H1 (cell line): ENCODE measurements at regions not wholly inside any gene's neighbourhood (a gene's known extent, or its start where the extent isn't known, plus 50 kb on each side); places are given as distances from the start of the nearest gene placed in this dataset.
A peak's percentile ranks its signal among the peaks of the same experiment; 100 is the strongest.

ENCODE experiments used
- CTCF ChIA-PET: fragments of 300-600 bp; sonication (Branson Sonifier 250); formaldehyde crosslinking; loops from one replicate; lab custom pipeline; 2021; ENCODE audit not compliant: partially characterized antibody; lab: Charles Lee
- POLR2A ChIA-PET: fragments of 300-600 bp; sonication (Branson Sonifier 250); formaldehyde crosslinking; loops from one replicate; lab custom pipeline; 2021; ENCODE audit warnings: inconsistent platforms; ENCODE audit not compliant: partially characterized antibody; lab: Charles Lee
- DNase-seq, 2 experiments: peaks; one replicate each; pipeline versions ENCODE4 v3.0.0 to v3.0.0-alpha.2; 2010 to 2022; ENCODE audit warnings: low spot score in 2 of 2, low read depth in 1 of 2, mixed read lengths in 1 of 2
- FAIRE-seq: peaks from 2 replicates; lab custom pipeline; 2011; peaks lifted over from hg19 to GRCh38; lab: Jason Lieb, UNC
- H2AFZ ChIP-seq: 2 replicates; pipeline ENCODE4 v1.8.1; 2012; ENCODE audit warnings: low read length, inconsistent platforms
- H2AK5ac ChIP-seq: 2 replicates; pipeline ENCODE4 v1.6.1; 2013; ENCODE audit warnings: low read depth, low read length
- H2BK120ac ChIP-seq: replicated peaks from 2 replicates; pipeline ENCODE3; 2013; ENCODE audit warnings: low read depth, low read length, inconsistent platforms
- H2BK12ac ChIP-seq: 2 replicates; pipeline ENCODE4 v1.6.1; 2013; ENCODE audit warnings: low read depth, low read length
- H2BK15ac ChIP-seq: 2 replicates; pipeline ENCODE4 v1.6.1; 2013; ENCODE audit warnings: low read length
- H2BK20ac ChIP-seq: 2 replicates; pipeline ENCODE4 v1.6.1; 2013; ENCODE audit warnings: low read length
- H2BK5ac ChIP-seq: 2 replicates; pipeline ENCODE4 v1.6.1; 2013; ENCODE audit warnings: low read depth, low read length
- H3K14ac ChIP-seq: 2 replicates; pipeline ENCODE4 v1.6.1; 2013; ENCODE audit warnings: inconsistent platforms; ENCODE audit not compliant: insufficient read length
- H3K18ac ChIP-seq: 2 replicates; pipeline ENCODE4 v1.6.1; 2013; ENCODE audit warnings: low read length; ENCODE audit errors: extremely low read depth
- H3K23ac ChIP-seq: 2 replicates; pipeline ENCODE4 v1.6.1; 2013; ENCODE audit warnings: inconsistent platforms; ENCODE audit not compliant: insufficient read length
- H3K23me2 ChIP-seq: 2 replicates; pipeline ENCODE4 v1.6.1; 2013; ENCODE audit warnings: low read depth, low read length
- H3K27ac ChIP-seq: 2 replicates; pipeline ENCODE4 v1.6.1; 2011; ENCODE audit warnings: low read depth, low read length, inconsistent platforms
- H3K27me3 ChIP-seq, 4 experiments: replicated peaks in 1 of 4; 1 replicate in 1 of 4; 2 replicates in 3 of 4; pipeline versions ENCODE4 v1.6.1 to v1.8.1; 2011 to 2013; ENCODE audit warnings: low read length in 3 of 4, mild to moderate bottlenecking in 3 of 4, inconsistent platforms in 2 of 4, mixed read lengths in 2 of 4, moderate library complexity in 1 of 4; ENCODE audit not compliant: control insufficient read depth in 3 of 4, insufficient read depth in 3 of 4; ENCODE audit errors: extremely low read depth in 1 of 4
- H3K36me3 ChIP-seq, 4 experiments: 2 replicates each; pipeline versions ENCODE4 v1.6.1 to v1.8.1; 2011 to 2013; ENCODE audit warnings: mild to moderate bottlenecking in 4 of 4, low read length in 3 of 4, moderate library complexity in 2 of 4, control low read depth in 1 of 4, inconsistent platforms in 1 of 4; ENCODE audit not compliant: insufficient read depth in 4 of 4, control insufficient read depth in 2 of 4
- H3K4ac ChIP-seq: replicated peaks from 2 replicates; pipeline ENCODE3; 2013; ENCODE audit warnings: low read length, low read depth, mixed read lengths, inconsistent platforms; ENCODE audit not compliant: insufficient read length
- H3K4me1 ChIP-seq, 4 experiments: replicated peaks in 1 of 4; 1 replicate in 1 of 4; 2 replicates in 3 of 4; pipeline versions ENCODE4 v1.6.1 to v1.8.1; 2011 to 2013; ENCODE audit warnings: low read length in 3 of 4, inconsistent platforms in 2 of 4, mixed read lengths in 1 of 4; ENCODE audit not compliant: insufficient read depth in 4 of 4, control insufficient read depth in 3 of 4
- H3K4me2 ChIP-seq, 2 experiments: 2 replicates each; pipeline versions ENCODE4 v1.6.1 to v1.8.1; 2011 to 2013; ENCODE audit warnings: low read depth in 2 of 2, low read length in 2 of 2, control low read depth in 1 of 2, inconsistent platforms in 1 of 2, mild to moderate bottlenecking in 1 of 2; ENCODE audit not compliant: insufficient read depth in 1 of 2
- H3K4me3 ChIP-seq, 4 experiments: fragments of 200-600, 300-600 bp in 1 of 4; sonication (generic), shearing (Covaris generic), sonication (Bioruptor Twin) in 1 of 4; 2 replicates each; pipeline versions ENCODE4 v1.5.1 to v1.8.1; 2011 to 2016; ENCODE audit warnings: low read length in 4 of 4, low read depth in 3 of 4, control low read depth in 2 of 4, inconsistent platforms in 2 of 4, mild to moderate bottlenecking in 2 of 4, mixed read lengths in 1 of 4, moderate library complexity in 1 of 4; ENCODE audit not compliant: insufficient read depth in 2 of 4; ENCODE audit errors: extremely low read depth in 1 of 4
- H3K56ac ChIP-seq: replicated peaks from 2 replicates; pipeline ENCODE3; 2013; ENCODE audit warnings: low read depth, mild to moderate bottlenecking, mixed read lengths, low read length, inconsistent platforms; ENCODE audit not compliant: insufficient read length
- H3K79me1 ChIP-seq: 2 replicates; pipeline ENCODE4 v1.6.1; 2013; ENCODE audit warnings: low read depth, low read length, control low read depth
- H3K79me2 ChIP-seq, 2 experiments: 2 replicates each; pipeline versions ENCODE4 v1.6.1 to v1.8.1; 2012 to 2013; ENCODE audit warnings: low read length in 2 of 2, mild to moderate bottlenecking in 2 of 2, inconsistent platforms in 1 of 2; ENCODE audit not compliant: insufficient read depth in 2 of 2, control insufficient read depth in 1 of 2
- H3K9ac ChIP-seq, 4 experiments: replicated peaks in 1 of 4; 1 replicate in 1 of 4; 2 replicates in 3 of 4; pipeline versions ENCODE4 v1.6.1 to v1.8.1; 2011 to 2013; ENCODE audit warnings: low read depth in 3 of 4, low read length in 3 of 4, control low read depth in 2 of 4, mild to moderate bottlenecking in 2 of 4, moderate library complexity in 2 of 4, inconsistent platforms in 1 of 4; ENCODE audit errors: extremely low read depth in 1 of 4
- H3K9me3 ChIP-seq, 2 experiments: 2 replicates each; pipeline versions ENCODE4 v1.6.1 to v1.8.1; 2012 to 2013; ENCODE audit warnings: mild to moderate bottlenecking in 2 of 2, moderate library complexity in 2 of 2, control low read depth in 1 of 2, inconsistent platforms in 1 of 2, low read depth in 1 of 2, low read length in 1 of 2, mixed read lengths in 1 of 2; ENCODE audit not compliant: insufficient read depth in 2 of 2
- H4K20me1 ChIP-seq, 2 experiments: replicated peaks in 1 of 2; 2 replicates each; pipeline versions ENCODE3 to v1.8.1; 2011 to 2013; ENCODE audit warnings: inconsistent platforms in 2 of 2, low read length in 2 of 2, mild to moderate bottlenecking in 1 of 2; ENCODE audit not compliant: insufficient read depth in 2 of 2, control insufficient read depth in 1 of 2
- H4K5ac ChIP-seq: 2 replicates; pipeline ENCODE4 v1.6.1; 2013; ENCODE audit warnings: low read length, low read depth, mixed read lengths, inconsistent platforms; ENCODE audit not compliant: insufficient read length
- H4K8ac ChIP-seq: 2 replicates; pipeline ENCODE4 v1.8.0; 2013; ENCODE audit warnings: mild to moderate bottlenecking, moderate library complexity, low read length, inconsistent platforms; ENCODE audit not compliant: insufficient read depth; ENCODE audit errors: extremely low read depth
- H4K91ac ChIP-seq: replicated peaks from 2 replicates; pipeline ENCODE3; 2013; ENCODE audit warnings: low read length, mixed read lengths, inconsistent platforms; ENCODE audit not compliant: insufficient read length
- CHD2 ChIP-seq: IDR thresholded peaks from 2 replicates; pipeline ENCODE4 v1.6.1; 2012; ENCODE audit warnings: low read length, improper control_type of control experiment
- CTBP2 ChIP-seq: IDR thresholded peaks from 2 replicates; pipeline ENCODE4 v1.7.0; 2011; ENCODE audit warnings: borderline replicate concordance, mild to moderate bottlenecking, moderate library complexity, mixed read lengths, low read length; ENCODE audit not compliant: insufficient read depth, insufficient read length
- EP300 ChIP-seq, 2 experiments: IDR thresholded peaks; 1 replicate in 1 of 2; 2 replicates in 1 of 2; pipeline ENCODE4 v1.6.1; 2011 to 2012; ENCODE audit warnings: low read depth in 2 of 2, low read length in 2 of 2, mild to moderate bottlenecking in 2 of 2, borderline replicate concordance in 1 of 2, inconsistent platforms in 1 of 2, moderate library complexity in 1 of 2
- SRF ChIP-seq: IDR thresholded peaks from 2 replicates; pipeline ENCODE4 v1.6.1; 2011; ENCODE audit warnings: mild to moderate bottlenecking, low read depth, low read length, moderate library complexity
- WGBS, 2 experiments: shearing (Covaris generic) in 1 of 2; methylation state at CpG; one replicate each; pipeline versions ENCODE4 v1.1.6 to v1.1.7; 2013 to 2015; ENCODE audit warnings: low lambda C conversion rate in 2 of 2, mixed read lengths in 2 of 2, inconsistent platforms in 1 of 2, low coverage in 1 of 2, missing lambda C conversion rate in 1 of 2; ENCODE audit not compliant: insufficient replicate concordance in 2 of 2, insufficient coverage in 1 of 2, insufficient read length in 1 of 2; ENCODE audit errors: extremely low coverage in 1 of 2, missing lambda C conversion rate in 1 of 2; 5-methylcytosine and 5-hydroxymethylcytosine counted together

DNA sequence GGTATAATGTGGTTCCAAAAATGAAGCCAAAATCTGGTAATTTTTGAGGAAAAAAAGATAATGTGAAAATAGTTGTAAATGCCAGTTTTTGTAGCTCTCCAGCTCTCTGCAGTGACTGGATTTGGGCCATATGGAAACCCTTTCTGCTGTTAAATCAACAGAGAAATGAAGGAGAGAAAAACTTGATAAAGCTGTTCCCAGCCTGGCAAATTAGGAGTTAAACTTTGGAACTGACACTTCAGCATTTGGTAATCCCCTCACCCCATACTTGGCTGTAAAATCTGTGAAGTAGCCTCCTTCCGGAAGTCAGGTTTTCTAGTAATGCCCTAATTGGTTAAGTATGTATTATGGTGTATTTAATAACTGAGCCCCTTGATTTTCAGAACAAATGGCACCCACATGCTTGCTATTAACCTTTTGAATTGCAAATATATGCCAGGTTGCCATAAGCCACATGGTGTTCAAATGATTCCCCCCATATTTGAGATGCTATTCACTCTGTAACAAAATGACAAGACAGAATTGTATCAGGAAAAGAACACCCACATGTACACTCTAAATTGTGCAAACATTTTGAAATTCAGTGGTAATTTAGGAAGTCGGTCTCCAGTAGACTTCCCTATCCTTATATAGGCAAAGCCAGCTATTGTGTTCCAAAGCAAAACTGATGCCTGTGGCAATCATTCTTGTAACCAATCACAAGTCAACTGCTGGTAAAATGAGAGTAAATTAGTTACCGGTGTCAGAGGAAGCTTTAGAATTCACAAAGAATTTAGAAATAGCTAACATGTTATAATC is 96.3 kb upstream of the ADAMTS3 start:
- no peak overlapping the region for H3K56ac ChIP-seq
- H3K27ac ChIP-seq: no peak overlapping the region
- H3K79me1 ChIP-seq: no peaks in the 10 kb centered on the region
- no peak overlapping the region for H2BK20ac ChIP-seq
- H3K18ac ChIP-seq: no peak overlapping the region
- H3K23ac ChIP-seq: no peak overlapping the region
- no peaks in the 10 kb centered on the region for H3K36me3 ChIP-seq
- H2AFZ ChIP-seq: 0 out of 2 replicates have a peak overlapping the region, but pooled peaks have one; percentile 57
- H4K20me1 ChIP-seq: no peaks in the 10 kb centered on the region
- no peak overlapping the region for H4K8ac ChIP-seq
- ChIA-PET POLR2A (no interaction called here), CTCF (no interaction called here)
- H3K14ac ChIP-seq: no peak overlapping the region
- 59% methylated on average over 3 of the region's 3 CpGs; no CpG with 5 or more reads in 1 of the 2 experiments for WGBS, 2 experiments
- no peak overlapping the region for H3K4me3 ChIP-seq
- H2BK15ac ChIP-seq: no peak overlapping the region
- DNase-seq (no peak), FAIRE-seq (no peak)
- H2AK5ac ChIP-seq: no peak overlapping the region
- H3K4ac ChIP-seq: no peak overlapping the region
- H2BK120ac ChIP-seq: no peak overlapping the region
- no peaks in the 10 kb centered on the region for H3K9me3 ChIP-seq
- no peak overlapping the region for H2BK5ac ChIP-seq
- no peak overlapping the region; a peak in 1 of 4 replicates for H3K4me2 ChIP-seq
- no peak overlapping the region for H4K5ac ChIP-seq
- H3K27me3 ChIP-seq: no peaks in the 10 kb centered on the region
- no peak overlapping the region for H2BK12ac ChIP-seq
- no peaks in the 10 kb centered on the region for H3K79me2 ChIP-seq
- peak overlapping the region in 1 of 4 experiments; percentile 13; a peak in 1 of 7 replicates for H3K9ac ChIP-seq
- H3K23me2 ChIP-seq: no peaks in the 10 kb centered on the region
- H4K91ac ChIP-seq: no peak overlapping the region
- H3K4me1 ChIP-seq: peaks cover 2 to 9% (median 6%) of the 10 kb centered on the region in 4 experiments; a peak in 6 of 7 replicates
- TF ChIP-seq SRF (peak; percentile 70), CTBP2 (no peak), EP300 (IDR thresholded peaks at IDR 0.05; ENCODE audit: borderline replicate concordance in 1 of 2, low read depth in 2 of 2, low read length in 2 of 2) (no peak), CHD2 (no peak)
